ENCODE measurements at regions not wholly inside any gene's neighbourhood (a gene's known extent, or its start where the extent isn't known, plus 50 kb on each side); places are given as distances from the start of the nearest gene placed in this dataset.

GRCh38 chr1:76802094-76802493 lies 65.2 kb upstream of the ST6GALNAC5 start:
- POLR2A ChIA-PET: no interaction called here
- Histone ChIP-seq H2AFZ (ENCODE audit: low read length) (no peak overlapping the region), H3K9me3 (ENCODE audit: low read length) (peaks cover 64% of the 10 kb centered on the region), H3K4me2 (ENCODE audit: low read depth, low read length) (no peak overlapping the region), H3K27ac (ENCODE audit: extremely low read length, insufficient read depth, low read length) (no peak overlapping the region), H3K4me1 (ENCODE audit: insufficient read depth, low read length) (no peaks in the 10 kb centered on the region), H3K9ac (ENCODE audit: insufficient read depth, low read depth, low read length) (no peak overlapping the region), H3K36me3 (replicated peaks in 1 of 2; ENCODE audit: control insufficient read depth in 1 of 2, insufficient read depth in 2 of 2, low read length in 2 of 2) (no peaks in the 10 kb centered on the region), H3K79me2 (ENCODE audit: insufficient read depth, low read length) (no peaks in the 10 kb centered on the region), H3K27me3 (ENCODE audit: control insufficient read depth in 1 of 2, insufficient read depth in 2 of 2, low read length in 2 of 2) (no peaks in the 10 kb centered on the region), H3K4me3 (replicated peaks in 1 of 3; ENCODE audit: insufficient read depth in 1 of 3, low read depth in 2 of 3, low read length in 3 of 3) (no peak overlapping the region), H4K20me1 (ENCODE audit: insufficient read depth, low read length) (no peaks in the 10 kb centered on the region)
- TF ChIP-seq ARNT (IDR thresholded peaks at IDR 0.05) (no peak), ZNF530 (CRISPR knock-in tag; IDR thresholded peaks at IDR 0.05; ENCODE audit: low read depth) (no peak), ZNF513 (CRISPR knock-in tag; conservative IDR thresholded peaks at IDR 0.05) (no peak), ATF5 (CRISPR knock-in tag; IDR thresholded peaks at IDR 0.05; ENCODE audit: low read depth) (no peak), SNAPC5 (CRISPR knock-in tag; IDR thresholded peaks at IDR 0.05; ENCODE audit: borderline replicate concordance) (no peak), ESRRA (CRISPR knock-in tag; IDR thresholded peaks at IDR 0.05; ENCODE audit: low read depth) (no peak), CTCF (CRISPR knock-in tag; IDR thresholded peaks at IDR 0.05) (no peak)
- intact Hi-C loops (cut with micrococcal nuclease; ENCODE audit: unreplicated experiment) (no loop called here), in situ Hi-C loops (cut with HindIII; ENCODE audit: extremely low pct_ligation_motif_present, low pct_unique_long_range_greater_than_20kb) (no loop called here)
- 1% methylated on average over 3 of the region's 3 CpGs for WGBS (ENCODE audit: low lambda C conversion rate)
- ATAC-seq (no peak), DNase-seq (ENCODE audit: low spot score) (no peak), FAIRE-seq (no peak)
- no TSS peak for BruUV-seq (replicated peaks)
- CTCF ChIA-PET (ENCODE audit: low intra/inter-chr PET ratio, low total read pairs): no interaction called here

Measured in HepG2 (cell line).